DOHH2 (cell line): ENCODE measurements at regions not wholly inside any gene's neighbourhood (a gene's known extent, or its start where the extent isn't known, plus 50 kb on each side); places are given as distances from the start of the nearest gene placed in this dataset.

Experiments
- H3F3A ChIP-seq: fragments of 200-600 bp; sonication (generic), shearing (Covaris generic); 2 replicates; pipeline ENCODE4 v1.6.0; 2016; ENCODE audit warnings: antibody characterized with exemption, mild to moderate bottlenecking; ENCODE audit not compliant: control insufficient read depth, insufficient read depth
- H3K27ac ChIP-seq: fragments of 200-600 bp; sonication (generic); 2 replicates; pipeline ENCODE4 v1.5.1; 2014; ENCODE audit warnings: low read depth, mild to moderate bottlenecking, low read length, moderate library complexity
- H3K27me3 ChIP-seq: fragments of 200-600 bp; sonication (generic); 2 replicates; pipeline ENCODE4 v1.6.1; 2014; ENCODE audit warnings: mild to moderate bottlenecking, low read length, mixed read lengths; ENCODE audit not compliant: control insufficient read depth
- H3K36me3 ChIP-seq: fragments of 200-600 bp; sonication (generic); 2 replicates; pipeline ENCODE4 v1.6.1; 2014; ENCODE audit warnings: mild to moderate bottlenecking, low read length, moderate library complexity, mixed read lengths; ENCODE audit not compliant: control insufficient read depth
- H3K4me1 ChIP-seq: fragments of 200-600 bp; sonication (generic); 2 replicates; pipeline ENCODE4 v1.6.1; 2014; ENCODE audit warnings: mild to moderate bottlenecking, low read length, mixed read lengths; ENCODE audit not compliant: control insufficient read depth
- H3K4me2 ChIP-seq: fragments of 200-600 bp; sonication (generic); 2 replicates; pipeline ENCODE4 v1.6.0; 2014; ENCODE audit warnings: mild to moderate bottlenecking, low read length, moderate library complexity
- H3K4me3 ChIP-seq: fragments of 200-600 bp; sonication (generic); 2 replicates; pipeline ENCODE4 v1.5.1; 2014; ENCODE audit warnings: mild to moderate bottlenecking, low read length, mixed read lengths
- H3K79me2 ChIP-seq: fragments of 200-600 bp; sonication (generic); 2 replicates; pipeline ENCODE4 v1.6.1; 2014; ENCODE audit warnings: mild to moderate bottlenecking, low read length, mixed read lengths; ENCODE audit not compliant: control insufficient read depth
- H3K9me2 ChIP-seq: fragments of 200-600 bp; sonication (generic); replicated peaks from 2 replicates; pipeline ENCODE4 v1.6.1; 2014; ENCODE audit warnings: mild to moderate bottlenecking, low read length, mixed read lengths; ENCODE audit not compliant: control insufficient read depth
- H3K9me3 ChIP-seq: fragments of 200-600 bp; sonication (generic); 2 replicates; pipeline ENCODE4 v1.6.1; 2014; ENCODE audit warnings: antibody characterized with exemption, low read length, mixed read lengths; ENCODE audit not compliant: control insufficient read depth, insufficient read depth
- H4K20me1 ChIP-seq: fragments of 200-600 bp; sonication (generic); 2 replicates; pipeline ENCODE4 v1.6.0; 2014; ENCODE audit warnings: low read depth, mild to moderate bottlenecking, antibody characterized with exemption, low read length, moderate library complexity; ENCODE audit not compliant: control insufficient read depth, insufficient read depth
- EZH2phosphoT487 ChIP-seq: fragments of 200-600 bp; sonication (generic); IDR thresholded peaks from 2 replicates; pipeline ENCODE4 v1.6.1; 2017; ENCODE audit warnings: borderline replicate concordance, mild to moderate bottlenecking, antibody characterized with exemption, low read length, moderate library complexity, mixed read lengths
- TF ChIP-seq, protein P1 (sequence below): fragments of 200-600 bp; sonication (generic); IDR thresholded peaks from one replicate; pipeline ENCODE4 v1.5.1; 2014; ENCODE audit warnings: antibody characterized with exemption, mild to moderate bottlenecking, low read depth, low read length; ENCODE audit not compliant: poor library complexity, severe bottlenecking

GRCh38 chr3:127053450-127053849 is 70.5 kb downstream of the PLXNA1 start:
- H3K27ac ChIP-seq: no peak overlapping the region
- no peak overlapping the region for H3K4me2 ChIP-seq
- peaks cover 2% of the 10 kb centered on the region; the same call in 1 of the 2 replicates for H3K27me3 ChIP-seq
- H3K79me2 ChIP-seq: no peaks in the 10 kb centered on the region
- TF ChIP-seq EZH2phosphoT487: no peak
- TF ChIP-seq, protein P1, sequence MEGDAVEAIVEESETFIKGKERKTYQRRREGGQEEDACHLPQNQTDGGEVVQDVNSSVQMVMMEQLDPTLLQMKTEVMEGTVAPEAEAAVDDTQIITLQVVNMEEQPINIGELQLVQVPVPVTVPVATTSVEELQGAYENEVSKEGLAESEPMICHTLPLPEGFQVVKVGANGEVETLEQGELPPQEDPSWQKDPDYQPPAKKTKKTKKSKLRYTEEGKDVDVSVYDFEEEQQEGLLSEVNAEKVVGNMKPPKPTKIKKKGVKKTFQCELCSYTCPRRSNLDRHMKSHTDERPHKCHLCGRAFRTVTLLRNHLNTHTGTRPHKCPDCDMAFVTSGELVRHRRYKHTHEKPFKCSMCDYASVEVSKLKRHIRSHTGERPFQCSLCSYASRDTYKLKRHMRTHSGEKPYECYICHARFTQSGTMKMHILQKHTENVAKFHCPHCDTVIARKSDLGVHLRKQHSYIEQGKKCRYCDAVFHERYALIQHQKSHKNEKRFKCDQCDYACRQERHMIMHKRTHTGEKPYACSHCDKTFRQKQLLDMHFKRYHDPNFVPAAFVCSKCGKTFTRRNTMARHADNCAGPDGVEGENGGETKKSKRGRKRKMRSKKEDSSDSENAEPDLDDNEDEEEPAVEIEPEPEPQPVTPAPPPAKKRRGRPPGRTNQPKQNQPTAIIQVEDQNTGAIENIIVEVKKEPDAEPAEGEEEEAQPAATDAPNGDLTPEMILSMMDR: no peak
- H4K20me1 ChIP-seq: no peaks in the 10 kb centered on the region
- H3F3A ChIP-seq: no peaks in the 10 kb centered on the region
- H3K9me2 ChIP-seq: no peaks in the 10 kb centered on the region
- H3K4me3 ChIP-seq: no peak overlapping the region
- no peaks in the 10 kb centered on the region for H3K4me1 ChIP-seq
- peaks cover 8% of the 10 kb centered on the region; the same call in 1 of the 2 replicates for H3K9me3 ChIP-seq
- no peaks in the 10 kb centered on the region for H3K36me3 ChIP-seq

DNA sequence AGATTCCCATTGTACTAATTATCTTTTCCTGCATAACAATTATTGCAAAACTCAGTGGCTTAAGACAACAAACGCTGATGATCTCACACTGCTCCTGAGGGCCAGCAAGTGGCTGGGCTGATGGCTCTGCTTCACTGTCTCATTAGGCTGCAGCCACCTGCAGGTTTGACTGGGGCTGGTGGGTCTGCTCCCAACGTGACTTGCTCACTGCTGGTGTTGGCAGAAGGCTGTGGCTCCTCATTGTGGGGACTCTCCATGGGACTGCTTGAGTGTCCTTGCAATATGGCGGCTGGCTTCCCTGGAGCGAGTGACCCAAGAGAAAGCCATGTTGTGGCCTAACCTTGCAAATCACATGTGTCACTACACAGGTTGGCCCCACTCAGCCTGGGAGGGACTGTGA is 71.1 kb downstream of the PLXNA1 start:
- Histone ChIP-seq H3K9me3 (peaks cover 8% of the 10 kb centered on the region; the same call in 1 of the 2 replicates), H3K27me3 (peaks cover 3% of the 10 kb centered on the region), H4K20me1 (no peaks in the 10 kb centered on the region), H3K79me2 (no peaks in the 10 kb centered on the region), H3K4me1 (no peaks in the 10 kb centered on the region), H3K4me2 (no peak overlapping the region), H3K9me2 (no peaks in the 10 kb centered on the region), H3K36me3 (no peaks in the 10 kb centered on the region), H3K27ac (no peak overlapping the region), H3F3A (no peaks in the 10 kb centered on the region), H3K4me3 (no peak overlapping the region)
- no peak for TF ChIP-seq EZH2phosphoT487
- TF ChIP-seq, protein P1: no peak

GRCh38 chr3:127056281-127056680 is 73.4 kb downstream of the PLXNA1 start:
- Histone ChIP-seq H3K4me1 (no peaks in the 10 kb centered on the region), H3K4me3 (no peak overlapping the region), H3F3A (no peaks in the 10 kb centered on the region), H3K79me2 (no peaks in the 10 kb centered on the region), H3K27me3 (peaks cover 15% of the 10 kb centered on the region), H3K9me2 (no peaks in the 10 kb centered on the region), H3K4me2 (no peak overlapping the region), H3K27ac (no peak overlapping the region), H4K20me1 (no peaks in the 10 kb centered on the region), H3K9me3 (peaks cover 8% of the 10 kb centered on the region; the same call in 1 of the 2 replicates), H3K36me3 (no peaks in the 10 kb centered on the region)
- TF ChIP-seq, protein P1: no peak
- no peak for TF ChIP-seq EZH2phosphoT487

- TF ChIP-seq, protein P1: no peak
- no peak for TF ChIP-seq EZH2phosphoT487
- Histone ChIP-seq H3K4me3 (no peak overlapping the region), H3K36me3 (no peaks in the 10 kb centered on the region), H3F3A (no peaks in the 10 kb centered on the region), H3K4me1 (no peaks in the 10 kb centered on the region), H3K27me3 (peaks cover 16% of the 10 kb centered on the region), H3K4me2 (no peak overlapping the region), H3K9me3 (peaks cover 8% of the 10 kb centered on the region; the same call in 1 of the 2 replicates), H3K79me2 (no peaks in the 10 kb centered on the region), H4K20me1 (no peaks in the 10 kb centered on the region), H3K27ac (no peak overlapping the region), H3K9me2 (no peaks in the 10 kb centered on the region)
Observed at GRCh38 chr3:127056976-127057375, 74.1 kb downstream of the PLXNA1 start.
